GM21360 (cell line): ENCODE measurements at regions not wholly inside any gene's neighbourhood (a gene's known extent, or its start where the extent isn't known, plus 50 kb on each side); places are given as distances from the start of the nearest gene placed in this dataset.

Source experiments
- ATAC-seq: cut with Tn5 transposase; IDR thresholded peaks from one replicate; pipeline ENCODE4 v1.9.1; 2021; ENCODE audit warnings: mild to moderate bottlenecking, moderate library complexity; ENCODE audit not compliant: unreplicated experiment

- ATAC-seq, result no peak
Observed at GRCh38 chr2:147657086-147658000, 187.5 kb upstream of the ACVR2A start.

- no peak for ATAC-seq
Observed at GRCh38 chr2:147649998-147650397, 194.8 kb upstream of the ACVR2A start.

- ATAC-seq, result no peak
Observed at GRCh38 chr2:147649286-147649685, 195.5 kb upstream of the ACVR2A start.

DNA sequence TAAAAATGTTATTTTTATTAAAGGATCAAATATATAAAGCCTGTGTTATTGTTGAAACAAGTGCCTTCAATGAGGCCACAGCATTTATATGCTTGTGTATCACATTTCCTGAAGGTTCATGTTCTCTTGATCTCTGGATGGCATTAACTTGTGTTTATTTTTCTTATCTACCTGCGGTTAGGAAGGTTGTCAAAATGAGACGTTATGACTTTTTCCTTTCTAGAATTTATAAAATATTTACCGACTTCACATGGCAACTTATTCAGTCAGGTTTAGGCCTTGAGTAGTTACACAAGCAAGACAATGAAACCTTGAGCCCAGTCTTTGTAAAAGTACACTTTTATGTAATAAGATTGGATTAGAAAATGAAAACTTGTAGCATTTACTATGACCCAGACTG is 196.4 kb upstream of the ACVR2A start:
- no peak for ATAC-seq

- ATAC-seq, result no peak
Observed at GRCh38 chr2:147647816-147648215, 197.0 kb upstream of the ACVR2A start.

DNA sequence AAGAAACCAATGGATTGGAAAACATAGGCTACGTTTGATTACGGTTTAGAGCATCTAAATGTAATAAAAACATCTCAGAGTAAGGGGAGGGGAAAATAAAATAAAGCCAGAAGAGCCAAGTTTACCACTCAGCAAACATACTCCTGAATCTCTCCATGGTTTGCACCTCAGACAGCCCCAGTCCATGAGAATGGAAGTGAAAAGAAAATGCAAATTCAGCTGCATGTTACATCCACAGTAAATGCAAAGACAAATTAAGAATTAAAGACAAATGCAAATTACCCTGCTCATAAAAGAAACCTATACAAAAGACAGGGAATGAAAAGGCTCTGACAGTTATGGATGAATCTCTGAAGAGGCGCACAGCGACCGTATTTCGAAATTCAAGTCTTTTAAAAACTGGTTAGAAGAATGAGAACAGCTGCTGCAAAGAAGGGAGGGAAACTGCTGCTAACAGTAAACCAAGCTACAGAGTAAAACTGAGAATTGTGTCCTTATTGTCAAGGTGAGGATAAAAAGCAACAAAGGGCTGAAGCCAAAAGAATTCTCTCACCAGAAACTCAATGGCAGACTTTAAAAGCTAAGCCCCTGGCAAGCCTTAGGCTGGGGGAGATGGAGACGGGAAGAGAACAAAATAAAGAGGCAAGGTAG is 197.9 kb upstream of the ACVR2A start:
- no peak for ATAC-seq

DNA sequence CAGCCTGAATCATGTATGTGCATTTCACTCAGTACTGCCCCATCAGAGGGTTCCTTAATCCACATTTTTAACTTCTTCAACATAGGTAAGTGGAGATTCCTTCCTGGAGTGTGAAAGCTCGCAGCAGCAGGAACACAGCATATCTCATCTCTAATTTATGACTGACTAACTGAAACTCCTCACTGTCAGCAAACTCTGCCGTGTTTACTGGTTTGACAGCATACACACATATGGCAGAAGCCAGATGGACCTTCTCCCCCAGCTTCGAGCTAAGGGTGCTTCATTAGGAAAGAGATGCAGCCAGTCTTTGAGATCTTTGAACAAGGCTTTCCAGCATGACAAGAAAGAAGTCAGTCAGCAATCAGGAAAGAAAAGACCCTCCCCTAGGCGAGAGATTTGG is 200.3 kb upstream of the ACVR2A start:
- no peak for ATAC-seq

- no peak for ATAC-seq
Observed at GRCh38 chr2:147642765-147643164, 202.1 kb upstream of the ACVR2A start.

DNA sequence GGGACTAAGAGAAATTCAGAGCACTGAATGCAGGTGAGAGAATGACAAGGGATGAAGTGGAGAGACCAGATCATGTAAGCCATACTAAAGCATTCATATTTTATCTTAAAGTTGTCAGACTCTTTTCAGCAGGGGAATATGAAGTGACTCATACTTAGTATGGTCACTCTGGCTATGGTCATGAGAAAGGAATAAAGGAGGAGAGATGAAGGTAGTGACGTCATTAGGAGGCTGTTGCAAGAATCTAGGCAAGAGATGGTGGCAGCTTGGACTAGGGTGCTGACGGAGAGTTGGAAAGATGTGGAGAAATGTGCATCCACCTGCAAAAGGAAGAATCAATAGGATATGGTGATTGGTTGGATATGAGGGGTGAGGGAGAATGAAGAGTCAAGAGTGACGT is 203.2 kb upstream of the ACVR2A start:
- ATAC-seq, result no peak

- ATAC-seq, result peak; percentile 80
Observed at GRCh38 chr2:147639891-147640290, 204.9 kb upstream of the ACVR2A start.

GRCh38 chr2:147639386-147639785 is 205.4 kb upstream of the ACVR2A start:
- no peak for ATAC-seq

DNA sequence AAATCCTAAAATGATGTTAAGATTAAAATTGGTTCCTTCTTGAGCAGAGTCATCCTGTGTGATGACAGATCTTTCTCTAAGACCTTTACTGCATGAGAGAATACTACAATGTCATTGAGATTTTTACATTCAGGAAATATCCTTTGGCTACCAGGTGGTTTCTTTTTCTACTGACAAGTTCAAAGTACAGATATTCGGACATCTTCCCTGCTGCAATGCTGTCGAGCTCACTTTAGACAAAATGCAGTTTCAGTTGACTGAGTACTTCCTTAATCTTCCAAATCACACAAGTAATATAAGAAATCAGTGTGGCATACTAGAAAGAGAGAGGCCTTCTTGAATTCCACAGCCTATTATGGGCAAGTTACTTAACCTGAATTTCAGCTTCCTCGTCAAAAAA is 207.9 kb upstream of the ACVR2A start:
- ATAC-seq, result no peak

- no peak for ATAC-seq
Observed at GRCh38 chr2:147636238-147636882, 208.5 kb upstream of the ACVR2A start.

GRCh38 chr2:147634826-147635225 is 210.0 kb upstream of the ACVR2A start:
- ATAC-seq, result no peak

GRCh38 chr2:147632198-147632597 is 212.6 kb upstream of the ACVR2A start:
- ATAC-seq, result no peak

- no peak for ATAC-seq
Observed at GRCh38 chr2:147631294-147631693, 213.5 kb upstream of the ACVR2A start.

GRCh38 chr2:147630585-147630984 is 214.2 kb upstream of the ACVR2A start:
- ATAC-seq, result no peak

DNA sequence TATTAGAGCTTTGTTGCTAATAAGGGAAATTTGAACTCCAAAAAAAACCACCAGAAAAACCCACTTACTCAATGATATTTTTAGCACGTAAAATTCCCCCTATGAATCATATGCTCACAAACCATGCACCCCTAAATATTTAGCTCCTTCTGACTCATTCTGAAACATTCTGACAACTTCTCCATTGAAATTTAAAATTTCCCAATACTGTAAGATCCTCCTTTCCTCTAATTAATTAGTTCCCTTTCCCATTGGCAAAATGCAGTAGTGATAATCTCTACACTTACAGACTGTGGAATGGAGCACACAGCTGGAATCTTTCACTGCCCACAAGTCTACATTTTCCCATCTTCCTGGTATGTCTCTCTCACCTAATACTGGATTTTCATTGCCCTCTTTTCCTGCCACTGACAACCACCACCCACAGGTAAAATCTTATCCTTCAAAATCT is 215.8 kb upstream of the ACVR2A start:
- peak; percentile 61 for ATAC-seq

DNA sequence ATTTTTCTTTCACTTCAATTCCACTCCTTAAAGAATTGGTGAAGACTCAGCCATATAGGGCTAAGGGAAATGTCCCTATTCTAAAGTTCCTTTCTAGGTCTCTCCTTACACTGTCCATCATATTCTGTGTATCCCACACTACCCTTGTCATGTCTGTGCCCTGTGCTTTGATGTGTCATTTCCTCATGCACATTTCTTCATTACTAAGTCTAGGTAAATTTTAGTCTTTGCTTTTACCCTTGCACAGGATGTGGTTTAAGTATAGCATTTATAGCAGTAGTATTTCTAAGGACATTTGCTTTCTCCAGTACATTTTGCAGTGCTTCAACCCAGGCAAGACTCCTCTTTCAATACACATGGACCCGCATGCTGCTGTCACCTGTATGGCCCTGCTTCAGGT is 221.5 kb upstream of the ACVR2A start:
- ATAC-seq, result peak; percentile 97

DNA sequence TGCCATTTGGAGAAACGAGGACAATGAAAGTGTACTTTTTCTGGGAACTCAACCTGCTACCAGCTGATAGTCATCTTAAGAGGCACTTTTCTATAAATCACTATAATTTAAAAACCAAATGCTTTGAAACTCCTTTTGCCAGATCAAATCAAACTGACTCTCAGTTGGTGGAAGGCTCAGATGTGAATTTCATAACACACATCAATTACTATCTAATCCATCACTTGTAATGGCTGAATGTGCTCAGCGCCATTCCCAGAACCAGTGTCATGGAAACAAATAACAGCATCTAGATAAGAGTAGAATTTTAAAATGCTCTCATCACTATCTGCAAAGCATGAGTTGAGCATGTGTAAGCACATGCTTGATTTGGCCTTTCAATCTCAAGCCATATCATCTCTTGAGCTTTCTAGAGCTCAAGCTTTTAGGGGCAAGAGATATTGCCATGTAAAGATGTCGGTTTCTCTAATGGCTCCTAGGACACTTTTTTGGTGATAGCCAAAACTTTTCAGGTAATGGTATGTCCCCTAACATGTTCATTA is 223.1 kb upstream of the ACVR2A start:
- no peak for ATAC-seq

- no peak for ATAC-seq
Observed at GRCh38 chr2:147619808-147620207, 225.0 kb upstream of the ACVR2A start.
